Neuron (in vitro differentiated cells): ENCODE measurements at regions not wholly inside any gene's neighbourhood (a gene's known extent, or its start where the extent isn't known, plus 50 kb on each side); places are given as distances from the start of the nearest gene placed in this dataset.

ENCODE experiments used
- H2AFZ ChIP-seq: one replicate; pipeline ENCODE4 v1.6.1; 2013; ENCODE audit warnings: low read depth, mild to moderate bottlenecking, inconsistent platforms, low read length, moderate library complexity
- H3K27me3 ChIP-seq: one replicate; pipeline ENCODE4 v1.6.1; 2013; ENCODE audit warnings: low read length; ENCODE audit not compliant: insufficient read depth
- H3K36me3 ChIP-seq: one replicate; pipeline ENCODE4 v1.6.1; 2013; ENCODE audit warnings: low read length; ENCODE audit not compliant: insufficient read depth
- H3K4me1 ChIP-seq: one replicate; pipeline ENCODE4 v1.6.1; 2013; ENCODE audit warnings: low read length; ENCODE audit not compliant: insufficient read depth
- H3K4me3 ChIP-seq: 2 replicates; pipeline ENCODE4 v1.5.1; 2013; ENCODE audit warnings: mild to moderate bottlenecking, low read length, moderate library complexity
- H3K9me3 ChIP-seq: one replicate; pipeline ENCODE4 v1.6.1; 2013; ENCODE audit warnings: low read length

GRCh38 chr13:81319351-81319750, 978.4 kb upstream of the SPRY2 start:
- H2AFZ ChIP-seq = no peak overlapping the region
- no peaks in the 10 kb centered on the region for H3K27me3 ChIP-seq
- H3K36me3 ChIP-seq = no peaks in the 10 kb centered on the region
- no peaks in the 10 kb centered on the region for H3K4me1 ChIP-seq
- no peaks in the 10 kb centered on the region for H3K9me3 ChIP-seq
- H3K4me3 ChIP-seq = no peak overlapping the region

GRCh38 chr13:81318231-81319019, 977.5 kb upstream of the SPRY2 start:
- no peaks in the 10 kb centered on the region for H3K4me1 ChIP-seq
- no peak overlapping the region for H2AFZ ChIP-seq
- H3K36me3 ChIP-seq = no peaks in the 10 kb centered on the region
- no peak overlapping the region for H3K4me3 ChIP-seq
- H3K27me3 ChIP-seq = no peaks in the 10 kb centered on the region
- H3K9me3 ChIP-seq = no peaks in the 10 kb centered on the region

GRCh38 chr13:81314461-81314860, 973.5 kb upstream of the SPRY2 start:
- Histone ChIP-seq H3K36me3 (no peaks in the 10 kb centered on the region), H3K9me3 (no peaks in the 10 kb centered on the region), H3K4me3 (no peak overlapping the region), H2AFZ (no peak overlapping the region), H3K4me1 (no peaks in the 10 kb centered on the region), H3K27me3 (no peaks in the 10 kb centered on the region)

- Histone ChIP-seq H2AFZ (no peak overlapping the region), H3K36me3 (no peaks in the 10 kb centered on the region), H3K9me3 (no peaks in the 10 kb centered on the region), H3K27me3 (no peaks in the 10 kb centered on the region), H3K4me3 (no peak overlapping the region), H3K4me1 (no peaks in the 10 kb centered on the region)
Observed at GRCh38 chr13:81305928-81306327, 965.0 kb upstream of the SPRY2 start.

- Histone ChIP-seq H3K36me3 (no peaks in the 10 kb centered on the region), H2AFZ (no peak overlapping the region), H3K27me3 (no peaks in the 10 kb centered on the region), H3K4me1 (no peaks in the 10 kb centered on the region), H3K9me3 (no peaks in the 10 kb centered on the region), H3K4me3 (no peak overlapping the region)
Observed at GRCh38 chr13:81304121-81304659, 963.3 kb upstream of the SPRY2 start.

GRCh38 chr13:81302677-81303076, 961.8 kb upstream of the SPRY2 start:
- Histone ChIP-seq H3K4me3 (no peak overlapping the region), H3K27me3 (no peaks in the 10 kb centered on the region)

GRCh38 chr13:81302125-81302524, 961.2 kb upstream of the SPRY2 start:
- no peak overlapping the region for H2AFZ ChIP-seq
- no peaks in the 10 kb centered on the region for H3K27me3 ChIP-seq
- no peaks in the 10 kb centered on the region for H3K9me3 ChIP-seq
- H3K4me3 ChIP-seq = no peak overlapping the region
- no peaks in the 10 kb centered on the region for H3K4me1 ChIP-seq
- H3K36me3 ChIP-seq = no peaks in the 10 kb centered on the region

More at GRCh38 chr13:81302677-81303076, 961.8 kb upstream of the SPRY2 start:
- Histone ChIP-seq H3K36me3 (no peaks in the 10 kb centered on the region), H3K9me3 (no peaks in the 10 kb centered on the region), H3K4me1 (no peaks in the 10 kb centered on the region), H2AFZ (no peak overlapping the region)

GRCh38 chr13:81295177-81295576, 954.3 kb upstream of the SPRY2 start:
- Histone ChIP-seq H3K36me3 (no peaks in the 10 kb centered on the region), H3K9me3 (no peaks in the 10 kb centered on the region)

GRCh38 chr13:81293594-81294164, 952.8 kb upstream of the SPRY2 start:
- H3K9me3 ChIP-seq = no peaks in the 10 kb centered on the region
- H2AFZ ChIP-seq = no peak overlapping the region
- no peaks in the 10 kb centered on the region for H3K4me1 ChIP-seq

More at GRCh38 chr13:81295177-81295576, 954.3 kb upstream of the SPRY2 start:
- no peak overlapping the region for H2AFZ ChIP-seq
- H3K27me3 ChIP-seq = no peaks in the 10 kb centered on the region
- H3K4me3 ChIP-seq = no peak overlapping the region
- no peaks in the 10 kb centered on the region for H3K4me1 ChIP-seq

GRCh38 chr13:81283561-81283960, 942.6 kb upstream of the SPRY2 start:
- no peaks in the 10 kb centered on the region for H3K27me3 ChIP-seq
- no peak overlapping the region for H2AFZ ChIP-seq
- peaks cover 4% of the 10 kb centered on the region for H3K4me1 ChIP-seq
- no peaks in the 10 kb centered on the region for H3K9me3 ChIP-seq
- H3K36me3 ChIP-seq = no peaks in the 10 kb centered on the region
- no peak overlapping the region for H3K4me3 ChIP-seq

More at GRCh38 chr13:81293594-81294164, 952.8 kb upstream of the SPRY2 start:
- Histone ChIP-seq H3K27me3 (no peaks in the 10 kb centered on the region), H3K4me3 (no peak overlapping the region), H3K36me3 (no peaks in the 10 kb centered on the region)

- H3K9me3 ChIP-seq = no peaks in the 10 kb centered on the region
- no peak overlapping the region for H2AFZ ChIP-seq
- no peaks in the 10 kb centered on the region for H3K36me3 ChIP-seq
- peaks cover 4% of the 10 kb centered on the region for H3K4me1 ChIP-seq
- H3K4me3 ChIP-seq = no peak overlapping the region
- H3K27me3 ChIP-seq = no peaks in the 10 kb centered on the region
Observed at GRCh38 chr13:81283062-81283461, 942.1 kb upstream of the SPRY2 start.

- no peaks in the 10 kb centered on the region for H3K27me3 ChIP-seq
- H3K4me1 ChIP-seq = no peaks in the 10 kb centered on the region
- no peak overlapping the region for H3K4me3 ChIP-seq
- H2AFZ ChIP-seq = no peak overlapping the region
- no peaks in the 10 kb centered on the region for H3K9me3 ChIP-seq
- H3K36me3 ChIP-seq = no peaks in the 10 kb centered on the region
Observed at GRCh38 chr13:81275666-81276258, 934.8 kb upstream of the SPRY2 start.

- Histone ChIP-seq H3K4me1 (no peaks in the 10 kb centered on the region), H3K9me3 (no peaks in the 10 kb centered on the region), H2AFZ (no peak overlapping the region), H3K36me3 (no peaks in the 10 kb centered on the region), H3K27me3 (no peaks in the 10 kb centered on the region), H3K4me3 (no peak overlapping the region)
Observed at GRCh38 chr13:81247711-81248110, 906.8 kb upstream of the SPRY2 start.
